CD1c-positive myeloid dendritic cell (primary cell): ENCODE measurements at regions not wholly inside any gene's neighbourhood (a gene's known extent, or its start where the extent isn't known, plus 50 kb on each side); places are given as distances from the start of the nearest gene placed in this dataset.
"Not testable (repeated sequence)": the region's sequence is repeated elsewhere in the genome, so short reads cannot be mapped to it uniquely, and the experiment has no call there.

Experiments
- DNase-seq: peaks from one replicate; pipeline ENCODE4 v3.0.0-alpha.2; 2016; ENCODE audit errors: extremely low spot score

GRCh38 chr9:86491468-86492266 lies 137.5 kb upstream of the TUT7 start:
- no peak for DNase-seq

GRCh38 chr9:86488794-86489193 lies 134.6 kb upstream of the TUT7 start:
- DNase-seq, result no peak

- DNase-seq, result no peak
These were observed 134.1 kb upstream of the TUT7 start for GRCh38 chr9:86488345-86488744.

GRCh38 chr9:86487838-86488233 lies 133.6 kb upstream of the TUT7 start:
- DNase-seq, result no peak

GRCh38 chr9:86486891-86487837 lies 133.0 kb upstream of the TUT7 start:
- DNase-seq, result peak; percentile 60

GRCh38 chr9:86485359-86485758 lies 131.1 kb upstream of the TUT7 start:
- DNase-seq, result peak; percentile 44

- DNase-seq, result no peak
These were observed 129.3 kb upstream of the TUT7 start for GRCh38 chr9:86483496-86483895.

- DNase-seq, result no peak
These were observed 127.3 kb upstream of the TUT7 start for GRCh38 chr9:86481466-86481865.

GRCh38 chr9:86475255-86475654 lies 121.0 kb upstream of the TUT7 start:
- not testable (repeated sequence) for DNase-seq

- no peak for DNase-seq
These were observed 117.1 kb upstream of the TUT7 start for GRCh38 chr9:86471171-86471815.

- no peak for DNase-seq
These were observed 116.1 kb upstream of the TUT7 start for GRCh38 chr9:86470326-86470725.

GRCh38 chr9:86469476-86470250 lies 115.5 kb upstream of the TUT7 start:
- no peak for DNase-seq

GRCh38 chr9:86464242-86464641 lies 110.0 kb upstream of the TUT7 start:
- no peak for DNase-seq

GRCh38 chr9:86460216-86461002 lies 106.2 kb upstream of the TUT7 start:
- DNase-seq, result no peak

- no peak for DNase-seq
These were observed 105.5 kb upstream of the TUT7 start for GRCh38 chr9:86459599-86460155.

GRCh38 chr9:86459191-86459590 lies 105.0 kb upstream of the TUT7 start:
- DNase-seq, result no peak

GRCh38 chr9:86458191-86458855 lies 104.1 kb upstream of the TUT7 start:
- DNase-seq, result no peak

- DNase-seq, result no peak
These were observed 102.2 kb upstream of the TUT7 start for GRCh38 chr9:86456416-86456815.

GRCh38 chr9:86454701-86455615 lies 100.7 kb upstream of the TUT7 start:
- no peak for DNase-seq
